ENCODE measurements at regions not wholly inside any gene's neighbourhood (a gene's known extent, or its start where the extent isn't known, plus 50 kb on each side); places are given as distances from the start of the nearest gene placed in this dataset.

GRCh38 chr2:122174061-122174460 is 418.6 kb downstream of the TSN start:
- Histone ChIP-seq H3K4me3 (ENCODE audit: low read length) (no peak overlapping the region), H3K79me2 (ENCODE audit: low read length) (no peaks in the 10 kb centered on the region), H3K27me3 (ENCODE audit: low read depth, low read length) (no peaks in the 10 kb centered on the region), H4K20me1 (ENCODE audit: insufficient read depth, low read length) (no peaks in the 10 kb centered on the region), H3K9ac (ENCODE audit: low read length) (no peak overlapping the region), H3K9me3 (ENCODE audit: insufficient read depth, low read length) (no peaks in the 10 kb centered on the region), H3K4me1 (ENCODE audit: low read length) (no peaks in the 10 kb centered on the region), H3K27ac (ENCODE audit: low read length) (no peak overlapping the region), H3K36me3 (replicated peaks; ENCODE audit: low read depth, low read length) (no peaks in the 10 kb centered on the region), H3K4me2 (ENCODE audit: low read length) (no peak overlapping the region), H2AFZ (ENCODE audit: low read depth, low read length) (no peak overlapping the region)
- TF ChIP-seq CTCF (IDR thresholded peaks at IDR 0.05; ENCODE audit: low read depth, low read length) = no peak
- no peak for TF ChIP-seq EZH2phosphoT487 (IDR thresholded peaks at IDR 0.05; ENCODE audit: low read depth)

- Histone ChIP-seq H3K36me3 (replicated peaks; ENCODE audit: low read depth, low read length) (no peaks in the 10 kb centered on the region), H4K20me1 (ENCODE audit: insufficient read depth, low read length) (no peaks in the 10 kb centered on the region), H3K9ac (ENCODE audit: low read length) (no peak overlapping the region), H2AFZ (ENCODE audit: low read depth, low read length) (no peak overlapping the region), H3K27ac (ENCODE audit: low read length) (no peak overlapping the region), H3K79me2 (ENCODE audit: low read length) (no peaks in the 10 kb centered on the region), H3K4me3 (ENCODE audit: low read length) (no peak overlapping the region), H3K27me3 (ENCODE audit: low read depth, low read length) (no peaks in the 10 kb centered on the region), H3K4me1 (ENCODE audit: low read length) (no peaks in the 10 kb centered on the region), H3K9me3 (ENCODE audit: insufficient read depth, low read length) (no peaks in the 10 kb centered on the region), H3K4me2 (ENCODE audit: low read length) (no peak overlapping the region)
- TF ChIP-seq EZH2phosphoT487 (IDR thresholded peaks at IDR 0.05; ENCODE audit: low read depth) = no peak
- no peak for TF ChIP-seq CTCF (IDR thresholded peaks at IDR 0.05; ENCODE audit: low read depth, low read length)
Measured at GRCh38 chr2:122179492-122180165, 424.2 kb downstream of the TSN start.

- TF ChIP-seq EZH2phosphoT487 (IDR thresholded peaks at IDR 0.05; ENCODE audit: low read depth) (no peak), CTCF (IDR thresholded peaks at IDR 0.05; ENCODE audit: low read depth, low read length) (no peak)
- Histone ChIP-seq H3K9ac (ENCODE audit: low read length) (no peak overlapping the region), H3K79me2 (ENCODE audit: low read length) (no peaks in the 10 kb centered on the region), H4K20me1 (ENCODE audit: insufficient read depth, low read length) (no peaks in the 10 kb centered on the region), H2AFZ (ENCODE audit: low read depth, low read length) (no peak overlapping the region), H3K4me1 (ENCODE audit: low read length) (no peaks in the 10 kb centered on the region), H3K27me3 (ENCODE audit: low read depth, low read length) (no peaks in the 10 kb centered on the region), H3K27ac (ENCODE audit: low read length) (no peak overlapping the region), H3K36me3 (replicated peaks; ENCODE audit: low read depth, low read length) (no peaks in the 10 kb centered on the region), H3K9me3 (ENCODE audit: insufficient read depth, low read length) (no peaks in the 10 kb centered on the region), H3K4me3 (ENCODE audit: low read length) (no peak overlapping the region), H3K4me2 (ENCODE audit: low read length) (no peak overlapping the region)
Measured at GRCh38 chr2:122180972-122181371, 425.5 kb downstream of the TSN start.

GRCh38 chr2:122182616-122183355 is 427.3 kb downstream of the TSN start:
- H4K20me1 ChIP-seq (ENCODE audit: insufficient read depth, low read length) = no peaks in the 10 kb centered on the region
- no peaks in the 10 kb centered on the region for H3K4me1 ChIP-seq (ENCODE audit: low read length)
- no peaks in the 10 kb centered on the region for H3K27me3 ChIP-seq (ENCODE audit: low read depth, low read length)
- H2AFZ ChIP-seq (ENCODE audit: low read depth, low read length) = no peak overlapping the region
- H3K79me2 ChIP-seq (ENCODE audit: low read length) = no peaks in the 10 kb centered on the region
- H3K4me3 ChIP-seq (ENCODE audit: low read length) = no peak overlapping the region
- TF ChIP-seq EZH2phosphoT487 (IDR thresholded peaks at IDR 0.05; ENCODE audit: low read depth) (no peak), CTCF (IDR thresholded peaks at IDR 0.05; ENCODE audit: low read depth, low read length) (no peak)
- no peak overlapping the region for H3K9ac ChIP-seq (ENCODE audit: low read length)
- H3K36me3 ChIP-seq (replicated peaks; ENCODE audit: low read depth, low read length) = no peaks in the 10 kb centered on the region
- H3K27ac ChIP-seq (ENCODE audit: low read length) = no peak overlapping the region
- no peaks in the 10 kb centered on the region for H3K9me3 ChIP-seq (ENCODE audit: insufficient read depth, low read length)
- no peak overlapping the region for H3K4me2 ChIP-seq (ENCODE audit: low read length)

All from OCI-LY3 (cell line).